Hepatocyte (in vitro differentiated cells): ENCODE measurements at regions not wholly inside any gene's neighbourhood (a gene's known extent, or its start where the extent isn't known, plus 50 kb on each side); places are given as distances from the start of the nearest gene placed in this dataset.

Source experiments
- DNase-seq: peaks from one replicate; pipeline ENCODE4 v3.0.0-alpha.2; 2016; ENCODE audit warnings: low spot score
- H2AFZ ChIP-seq: fragments of 200-600 bp; sonication (generic); 2 replicates; pipeline ENCODE4 v1.6.0; 2016; ENCODE audit warnings: antibody characterized with exemption, mild to moderate bottlenecking
- H3K27ac ChIP-seq: fragments of 200-600 bp; sonication (generic); 2 replicates; pipeline ENCODE4 v1.5.1; 2016; ENCODE audit warnings: mild to moderate bottlenecking
- H3K27me3 ChIP-seq: fragments of 200-600 bp; sonication (generic); 2 replicates; pipeline ENCODE4 v1.6.1; 2016
- H3K36me3 ChIP-seq: fragments of 200-600 bp; sonication (generic); replicated peaks from 2 replicates; pipeline ENCODE4 v1.5.1; 2016; ENCODE audit warnings: low read depth; ENCODE audit not compliant: insufficient read depth
- H3K4me1 ChIP-seq: fragments of 200-600 bp; sonication (generic); 2 replicates; pipeline ENCODE4 v1.5.1; 2016; ENCODE audit warnings: mild to moderate bottlenecking, moderate library complexity; ENCODE audit not compliant: insufficient read depth
- H3K4me2 ChIP-seq: fragments of 200-600 bp; sonication (generic); 2 replicates; pipeline ENCODE4 v1.6.0; 2016
- H3K4me3 ChIP-seq: fragments of 200-600 bp; sonication (generic); 2 replicates; pipeline ENCODE4 v1.5.1; 2016; ENCODE audit warnings: mild to moderate bottlenecking
- H3K79me2 ChIP-seq: fragments of 200-600 bp; sonication (generic); 2 replicates; pipeline ENCODE4 v1.6.0; 2017; ENCODE audit warnings: mild to moderate bottlenecking
- H3K9me2 ChIP-seq: fragments of 200-600 bp; sonication (generic); replicated peaks from 2 replicates; pipeline ENCODE4 v1.6.0; 2017; ENCODE audit warnings: mild to moderate bottlenecking; ENCODE audit not compliant: insufficient read depth
- H3K9me3 ChIP-seq: fragments of 200-600 bp; sonication (generic); 2 replicates; pipeline ENCODE4 v1.5.1; 2016; ENCODE audit warnings: low read depth, mild to moderate bottlenecking
- H4K20me1 ChIP-seq: fragments of 200-600 bp; sonication (generic); 2 replicates; pipeline ENCODE4 v1.6.0; 2016; ENCODE audit warnings: mild to moderate bottlenecking; ENCODE audit not compliant: insufficient read depth, poor library complexity, severe bottlenecking
- CTCF ChIP-seq: fragments of 200-600 bp; sonication (generic); IDR thresholded peaks from 2 replicates; pipeline ENCODE4 v1.5.1; 2016; ENCODE audit warnings: antibody characterized with exemption, mild to moderate bottlenecking; ENCODE audit not compliant: poor library complexity
- EZH2 ChIP-seq: fragments of 200-600 bp; sonication (generic); IDR thresholded peaks from 2 replicates; pipeline ENCODE4 v1.6.1; 2016; ENCODE audit warnings: antibody characterized with exemption, mild to moderate bottlenecking, borderline replicate concordance
- EZH2phosphoT487 ChIP-seq: fragments of 200-600 bp; sonication (generic); IDR thresholded peaks from one replicate; pipeline ENCODE4 v1.6.1; 2018; ENCODE audit warnings: antibody characterized with exemption, mild to moderate bottlenecking, low read depth, moderate library complexity; ENCODE audit not compliant: unreplicated experiment, severe bottlenecking
- WGBS: methylation state at CpG from one replicate; pipeline ENCODE4 v1.1.6; 2016; ENCODE audit warnings: low lambda C conversion rate; ENCODE audit errors: missing lambda C conversion rate; 5-methylcytosine and 5-hydroxymethylcytosine counted together

- no peak for DNase-seq
- 91% methylated on average over 1 of the region's 1 CpG for WGBS
- Histone ChIP-seq H3K79me2 (no peaks in the 10 kb centered on the region), H3K4me3 (no peak overlapping the region), H3K27ac (no peak overlapping the region), H3K9me3 (no peaks in the 10 kb centered on the region), H3K27me3 (no peaks in the 10 kb centered on the region), H3K36me3 (no peaks in the 10 kb centered on the region), H2AFZ (no peak overlapping the region), H3K4me1 (no peaks in the 10 kb centered on the region), H3K4me2 (no peak overlapping the region), H3K9me2 (no peaks in the 10 kb centered on the region), H4K20me1 (no peaks in the 10 kb centered on the region)
- TF ChIP-seq EZH2phosphoT487, result no peak
- no peak for TF ChIP-seq EZH2
- no peak for TF ChIP-seq CTCF
Observed at GRCh38 chr2:12998685-12999084, 281.9 kb downstream of the TRIB2 start.

DNA sequence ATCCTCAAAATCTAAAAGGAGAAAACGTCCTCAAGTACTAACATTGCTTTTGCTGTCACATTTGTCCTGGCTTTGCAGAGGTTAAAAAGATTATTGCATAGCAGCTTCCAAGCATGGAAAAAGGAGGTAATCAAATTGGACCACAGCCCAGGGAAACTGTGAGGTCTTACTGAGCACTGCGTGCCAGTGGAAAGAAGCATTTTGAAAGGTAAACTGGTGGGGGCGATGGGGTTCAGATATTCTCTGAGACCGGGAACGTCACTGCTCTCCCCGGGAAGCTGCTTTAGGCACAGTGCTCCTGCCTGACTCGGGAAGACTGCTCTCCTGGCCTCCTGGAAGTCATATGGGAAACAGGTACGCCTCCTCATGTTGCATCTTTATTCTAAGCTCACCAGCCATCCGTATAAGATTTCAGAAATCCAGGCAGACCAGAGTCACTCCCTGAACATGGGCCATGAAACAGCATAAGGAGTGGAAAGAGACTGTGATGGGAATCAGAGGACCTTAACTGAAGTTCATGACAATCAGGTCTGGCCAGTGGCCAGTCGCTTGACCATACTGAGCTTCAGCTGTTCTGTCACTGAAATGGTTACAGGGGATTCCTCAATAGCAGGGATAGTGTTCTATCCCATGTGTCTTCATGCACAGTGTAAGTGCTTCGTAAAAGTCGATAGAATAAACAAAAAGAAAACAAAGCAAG lies 284.1 kb downstream of the TRIB2 start:
- H3K4me3 ChIP-seq, result no peak overlapping the region
- no peaks in the 10 kb centered on the region for H4K20me1 ChIP-seq
- H3K4me1 ChIP-seq, result no peaks in the 10 kb centered on the region
- no peak overlapping the region for H2AFZ ChIP-seq
- TF ChIP-seq CTCF (no peak), EZH2phosphoT487 (no peak), EZH2 (no peak)
- no peak overlapping the region for H3K27ac ChIP-seq
- no peaks in the 10 kb centered on the region for H3K9me3 ChIP-seq
- H3K79me2 ChIP-seq, result no peaks in the 10 kb centered on the region
- no peaks in the 10 kb centered on the region for H3K9me2 ChIP-seq
- WGBS, result 63% methylated on average over 12 of the region's 12 CpGs
- DNase-seq, result peak; percentile 49
- H3K36me3 ChIP-seq, result no peaks in the 10 kb centered on the region
- H3K4me2 ChIP-seq, result no peak overlapping the region
- no peaks in the 10 kb centered on the region for H3K27me3 ChIP-seq

GRCh38 chr2:13001408-13001807 lies 284.7 kb downstream of the TRIB2 start:
- Histone ChIP-seq H3K27ac (no peak overlapping the region), H3K9me2 (no peaks in the 10 kb centered on the region), H3K9me3 (no peaks in the 10 kb centered on the region), H3K36me3 (no peaks in the 10 kb centered on the region), H2AFZ (no peak overlapping the region), H3K4me1 (peaks cover 4% of the 10 kb centered on the region), H4K20me1 (no peaks in the 10 kb centered on the region), H3K4me2 (no peak overlapping the region), H3K79me2 (no peaks in the 10 kb centered on the region), H3K4me3 (no peak overlapping the region), H3K27me3 (no peaks in the 10 kb centered on the region)
- no peak for TF ChIP-seq EZH2phosphoT487
- no peak for DNase-seq
- 74% methylated on average over 2 of the region's 2 CpGs for WGBS

GRCh38 chr2:13002536-13003331 lies 286.0 kb downstream of the TRIB2 start:
- Histone ChIP-seq H4K20me1 (no peaks in the 10 kb centered on the region), H3K4me2 (no peak overlapping the region), H3K4me1 (peaks cover 8% of the 10 kb centered on the region), H3K36me3 (no peaks in the 10 kb centered on the region), H3K27ac (no peak overlapping the region), H3K79me2 (no peaks in the 10 kb centered on the region), H2AFZ (no peak overlapping the region), H3K27me3 (no peaks in the 10 kb centered on the region), H3K9me3 (no peaks in the 10 kb centered on the region), H3K9me2 (no peaks in the 10 kb centered on the region), H3K4me3 (no peak overlapping the region)
- DNase-seq, result no peak
- TF ChIP-seq CTCF (no peak), EZH2 (no peak), EZH2phosphoT487 (no peak)
- 69% methylated on average over 7 of the region's 7 CpGs for WGBS
